Mesenchymal stem cell (in vitro differentiated cells and primary cell): ENCODE measurements at regions not wholly inside any gene's neighbourhood (a gene's known extent, or its start where the extent isn't known, plus 50 kb on each side); places are given as distances from the start of the nearest gene placed in this dataset.
A peak's percentile ranks its signal among the peaks of the same experiment; 100 is the strongest.

Experiments used
- DNase-seq: peaks from one replicate; pipeline ENCODE4 v3.0.0-alpha.2; 2013
- H2AFZ ChIP-seq: one replicate; pipeline ENCODE4 v1.6.1; 2013; ENCODE audit warnings: low read depth, mild to moderate bottlenecking, control low read depth, inconsistent platforms, low read length, moderate library complexity
- H2AK5ac ChIP-seq: 2 replicates; pipeline ENCODE4 v1.6.1; 2013; ENCODE audit warnings: low read length, moderate library complexity, mild to moderate bottlenecking, inconsistent platforms; ENCODE audit not compliant: severe bottlenecking
- H2BK120ac ChIP-seq: one replicate; pipeline ENCODE4 v1.6.1; 2013; ENCODE audit warnings: low read depth, mild to moderate bottlenecking, inconsistent platforms, low read length, moderate library complexity
- H2BK12ac ChIP-seq, 2 experiments: one replicate each; pipeline ENCODE4 v1.6.1; 2013; ENCODE audit warnings: inconsistent platforms in 2 of 2, low read length in 2 of 2, mild to moderate bottlenecking in 2 of 2, moderate library complexity in 2 of 2, control low read depth in 1 of 2
- H2BK15ac ChIP-seq: one replicate; pipeline ENCODE4 v1.6.1; 2013; ENCODE audit warnings: mild to moderate bottlenecking, low read depth, inconsistent platforms; ENCODE audit not compliant: poor library complexity, severe bottlenecking
- H2BK5ac ChIP-seq: 2 replicates; pipeline ENCODE4 v1.6.1; 2013; ENCODE audit warnings: low read depth, mild to moderate bottlenecking, low read length, control low read depth, inconsistent platforms; ENCODE audit not compliant: poor library complexity, severe bottlenecking
- H3K14ac ChIP-seq, 2 experiments: one replicate each; pipeline ENCODE4 v1.6.1; 2013; ENCODE audit warnings: inconsistent platforms in 2 of 2, low read length in 2 of 2, control low read depth in 1 of 2, mild to moderate bottlenecking in 1 of 2, moderate library complexity in 1 of 2
- H3K18ac ChIP-seq, 2 experiments: one replicate each; pipeline ENCODE4 v1.6.1; 2013; ENCODE audit warnings: inconsistent platforms in 2 of 2, low read length in 2 of 2, control low read depth in 1 of 2, low read depth in 1 of 2, mild to moderate bottlenecking in 1 of 2
- H3K23ac ChIP-seq, 2 experiments: one replicate each; pipeline ENCODE4 v1.6.1; 2013; ENCODE audit warnings: inconsistent platforms in 2 of 2, low read length in 2 of 2, mild to moderate bottlenecking in 2 of 2, moderate library complexity in 2 of 2, control low read depth in 1 of 2
- H3K27ac ChIP-seq: 2 replicates; pipeline ENCODE4 v1.5.1; 2013; ENCODE audit warnings: mild to moderate bottlenecking, moderate library complexity, low read length, control low read depth, inconsistent platforms; ENCODE audit not compliant: poor library complexity, severe bottlenecking
- H3K27me3 ChIP-seq, 2 experiments: 2 replicates each; pipeline versions ENCODE4 v1.6.1 to v1.7.0; 2013; ENCODE audit warnings: low read length in 2 of 2, mild to moderate bottlenecking in 2 of 2, moderate library complexity in 2 of 2, control low read depth in 1 of 2, inconsistent platforms in 1 of 2; ENCODE audit not compliant: control insufficient read depth in 1 of 2, insufficient read depth in 1 of 2
- H3K36me3 ChIP-seq, 2 experiments: 2 replicates each; pipeline versions ENCODE4 v1.6.1 to v1.7.0; 2013; ENCODE audit warnings: low read length in 2 of 2, control low read depth in 1 of 2, inconsistent platforms in 1 of 2, low read depth in 1 of 2, mild to moderate bottlenecking in 1 of 2; ENCODE audit not compliant: insufficient read depth in 2 of 2, control insufficient read depth in 1 of 2
- H3K4ac ChIP-seq, 2 experiments: one replicate each; pipeline ENCODE4 v1.6.1; 2013; ENCODE audit warnings: inconsistent platforms in 2 of 2, low read length in 2 of 2, mild to moderate bottlenecking in 2 of 2, moderate library complexity in 2 of 2, control low read depth in 1 of 2, low read depth in 1 of 2
- H3K4me1 ChIP-seq: 2 replicates; pipeline ENCODE4 v1.6.1; 2013; ENCODE audit warnings: low read depth, low read length, control low read depth; ENCODE audit not compliant: control insufficient read depth, insufficient read depth
- H3K4me2 ChIP-seq: 2 replicates; pipeline ENCODE4 v1.6.1; 2013; ENCODE audit warnings: low read length, mild to moderate bottlenecking, inconsistent platforms; ENCODE audit not compliant: poor library complexity, severe bottlenecking
- H3K4me3 ChIP-seq, 2 experiments: 2 replicates each; pipeline versions ENCODE4 v1.5.1 to v1.7.0; 2013; ENCODE audit warnings: low read length in 2 of 2, mild to moderate bottlenecking in 2 of 2, control low read depth in 1 of 2, low read depth in 1 of 2; ENCODE audit not compliant: insufficient read depth in 1 of 2
- H3K79me1 ChIP-seq: replicated peaks from 2 replicates; pipeline ENCODE4 v1.6.1; 2013; ENCODE audit warnings: mild to moderate bottlenecking, control low read depth, low read length, inconsistent platforms; ENCODE audit not compliant: poor library complexity, severe bottlenecking
- H3K9ac ChIP-seq: 2 replicates; pipeline ENCODE4 v1.7.0; 2013; ENCODE audit warnings: mild to moderate bottlenecking, low read length, moderate library complexity
- H3K9me3 ChIP-seq: 2 replicates; pipeline ENCODE4 v1.7.0; 2013; ENCODE audit warnings: mild to moderate bottlenecking, low read length; ENCODE audit not compliant: control insufficient read depth
- H4K8ac ChIP-seq: one replicate; pipeline ENCODE4 v1.6.1; 2013; ENCODE audit warnings: inconsistent platforms, mild to moderate bottlenecking, low read length, moderate library complexity
- H4K91ac ChIP-seq: one replicate; pipeline ENCODE4 v1.6.1; 2013; ENCODE audit warnings: mild to moderate bottlenecking, low read length, inconsistent platforms
- WGBS: methylation state at CpG from one replicate; pipeline ENCODE4 v1.1.7; 2013; ENCODE audit warnings: mixed read lengths; 5-methylcytosine and 5-hydroxymethylcytosine counted together

GRCh38 chr17:77698903-77699623 lies 259.4 kb upstream of the TNRC6C start:
- no peaks in the 10 kb centered on the region for H3K79me1 ChIP-seq
- peaks cover 24% of the 10 kb centered on the region for H3K9me3 ChIP-seq
- H3K27ac ChIP-seq: no peak overlapping the region
- no peak overlapping the region for H2BK15ac ChIP-seq
- no peak overlapping the region for H2BK5ac ChIP-seq
- no peak overlapping the region for H3K18ac ChIP-seq
- 81% methylated on average over 20 of the region's 21 CpGs for WGBS
- no peak overlapping the region for H3K4ac ChIP-seq
- H2BK120ac ChIP-seq: no peak overlapping the region
- H3K9ac ChIP-seq: no peak overlapping the region
- no peak overlapping the region for H3K14ac ChIP-seq
- peak overlapping the region in 1 of 2 experiments; percentile 35 for H3K4me3 ChIP-seq
- no peak overlapping the region for H4K91ac ChIP-seq
- H2AFZ ChIP-seq: no peak overlapping the region
- no peaks in the 10 kb centered on the region for H3K4me1 ChIP-seq
- no peak overlapping the region for H4K8ac ChIP-seq
- H2AK5ac ChIP-seq: no peak overlapping the region
- no peak overlapping the region for H2BK12ac ChIP-seq
- DNase-seq: no peak
- no peak overlapping the region for H3K4me2 ChIP-seq
- H3K27me3 ChIP-seq: peaks cover 64 to 68% of the 10 kb centered on the region in 2 experiments
- H3K23ac ChIP-seq: peak overlapping the region in 1 of 2 experiments; percentile 36
- H3K36me3 ChIP-seq: no peaks in the 10 kb centered on the region

GRCh38 chr17:77700165-77700881 lies 258.2 kb upstream of the TNRC6C start:
- Histone ChIP-seq H3K27me3 (peaks cover 53 to 55% of the 10 kb centered on the region in 2 experiments), H3K4me1 (no peaks in the 10 kb centered on the region), H4K8ac (no peak overlapping the region), H3K4me3 (no peak overlapping the region), H3K4me2 (no peak overlapping the region), H4K91ac (no peak overlapping the region), H2AFZ (no peak overlapping the region), H3K9me3 (peaks cover 36% of the 10 kb centered on the region), H3K23ac (no peak overlapping the region), H3K14ac (no peak overlapping the region), H3K36me3 (no peaks in the 10 kb centered on the region), H2BK12ac (no peak overlapping the region), H3K4ac (no peak overlapping the region), H3K9ac (no peak overlapping the region), H3K27ac (no peak overlapping the region), H3K79me1 (no peaks in the 10 kb centered on the region), H2BK120ac (no peak overlapping the region), H2AK5ac (no peak overlapping the region), H2BK15ac (no peak overlapping the region), H3K18ac (no peak overlapping the region), H2BK5ac (no peak overlapping the region)
- 62% methylated on average over 13 of the region's 13 CpGs for WGBS
- DNase-seq: no peak

GRCh38 chr17:77701996-77702395 lies 256.5 kb upstream of the TNRC6C start:
- Histone ChIP-seq H2BK5ac (no peak overlapping the region), H4K8ac (no peak overlapping the region), H2AK5ac (no peak overlapping the region), H4K91ac (no peak overlapping the region), H3K9me3 (peaks cover 46% of the 10 kb centered on the region), H3K36me3 (no peaks in the 10 kb centered on the region), H3K79me1 (no peaks in the 10 kb centered on the region), H2BK120ac (no peak overlapping the region), H3K27me3 (peaks cover 39 to 41% of the 10 kb centered on the region in 2 experiments), H3K4ac (no peak overlapping the region), H3K9ac (no peak overlapping the region), H3K4me1 (no peaks in the 10 kb centered on the region), H3K18ac (no peak overlapping the region), H3K14ac (no peak overlapping the region), H3K27ac (no peak overlapping the region), H2AFZ (no peak overlapping the region), H3K4me2 (no peak overlapping the region), H2BK12ac (no peak overlapping the region), H3K4me3 (no peak overlapping the region), H2BK15ac (no peak overlapping the region), H3K23ac (no peak overlapping the region)
- no peak for DNase-seq
- 49% methylated on average over 3 of the region's 5 CpGs for WGBS

GRCh38 chr17:77704048-77704815 lies 254.3 kb upstream of the TNRC6C start:
- Histone ChIP-seq H3K36me3 (no peaks in the 10 kb centered on the region), H3K14ac (no peak overlapping the region), H4K91ac (no peak overlapping the region), H2BK5ac (no peak overlapping the region), H3K4me2 (no peak overlapping the region), H3K9ac (no peak overlapping the region), H3K4me3 (no peak overlapping the region), H3K79me1 (no peaks in the 10 kb centered on the region), H3K27ac (no peak overlapping the region), H2AFZ (no peak overlapping the region), H3K18ac (no peak overlapping the region), H3K4ac (no peak overlapping the region), H3K23ac (no peak overlapping the region), H2BK12ac (no peak overlapping the region), H3K9me3 (peaks cover 57% of the 10 kb centered on the region), H3K4me1 (no peaks in the 10 kb centered on the region), H4K8ac (no peak overlapping the region), H2BK120ac (no peak overlapping the region), H3K27me3 (peaks cover 23 to 29% of the 10 kb centered on the region in 2 experiments), H2AK5ac (no peak overlapping the region), H2BK15ac (no peak overlapping the region)
- WGBS: 56% methylated on average over 4 of the region's 4 CpGs
- peak; percentile 1 for DNase-seq
